ENCODE measurements at regions not wholly inside any gene's neighbourhood (a gene's known extent, or its start where the extent isn't known, plus 50 kb on each side); places are given as distances from the start of the nearest gene placed in this dataset.
A peak's percentile ranks its signal among the peaks of the same experiment; 100 is the strongest.

- H3K9me3 Mint-ChIP-seq = no peaks in the 10 kb centered on the region
- no peak for TF ChIP-seq CTCF (conservative IDR thresholded peaks at IDR 0.05)
- no peaks in the 10 kb centered on the region for H3K36me3 Mint-ChIP-seq
- DNase-seq (ENCODE audit: extremely low spot score, unreplicated experiment) = no peak
- no peak overlapping the region for H3K27ac Mint-ChIP-seq
- peaks cover 25% of the 10 kb centered on the region for H3K4me1 Mint-ChIP-seq (ENCODE audit: unreplicated experiment)
- H3K4me3 Mint-ChIP-seq = no peak overlapping the region
- peaks cover 16% of the 10 kb centered on the region for H3K27me3 Mint-ChIP-seq
Measured at GRCh38 chr1:10943041-10943440, 69.4 kb upstream of the TARDBP start.

- no peak for DNase-seq (ENCODE audit: extremely low spot score, unreplicated experiment)
- no peak for TF ChIP-seq CTCF (conservative IDR thresholded peaks at IDR 0.05)
- H3K4me3 Mint-ChIP-seq = peak overlapping the region; percentile 41
- H3K27me3 Mint-ChIP-seq = peaks cover 16% of the 10 kb centered on the region
- H3K9me3 Mint-ChIP-seq = no peaks in the 10 kb centered on the region
- H3K27ac Mint-ChIP-seq = peak overlapping the region; percentile 74
- H3K4me1 Mint-ChIP-seq (ENCODE audit: unreplicated experiment) = peaks cover 25% of the 10 kb centered on the region
- H3K36me3 Mint-ChIP-seq = no peaks in the 10 kb centered on the region
Measured at GRCh38 chr1:10943991-10944730, 68.3 kb upstream of the TARDBP start.

- Mint-ChIP-seq H3K9me3 (no peaks in the 10 kb centered on the region), H3K4me3 (no peak overlapping the region), H3K27ac (no peak overlapping the region), H3K4me1 (ENCODE audit: unreplicated experiment) (peaks cover 15% of the 10 kb centered on the region), H3K36me3 (no peaks in the 10 kb centered on the region), H3K27me3 (peaks cover 8% of the 10 kb centered on the region)
- no peak for DNase-seq (ENCODE audit: extremely low spot score, unreplicated experiment)
- TF ChIP-seq CTCF (conservative IDR thresholded peaks at IDR 0.05) = no peak
Measured at GRCh38 chr1:10945991-10946509, 66.4 kb upstream of the TARDBP start.

- peaks cover 8% of the 10 kb centered on the region for H3K27me3 Mint-ChIP-seq
Measured at GRCh38 chr1:10947181-10947580, 65.3 kb upstream of the TARDBP start.

GRCh38 chr1:10947691-10948462 lies 64.6 kb upstream of the TARDBP start:
- H3K4me3 Mint-ChIP-seq = no peak overlapping the region
- no peaks in the 10 kb centered on the region for H3K36me3 Mint-ChIP-seq
- no peaks in the 10 kb centered on the region for H3K9me3 Mint-ChIP-seq

More at GRCh38 chr1:10947181-10947580, 65.3 kb upstream of the TARDBP start:
- TF ChIP-seq CTCF (conservative IDR thresholded peaks at IDR 0.05) = no peak
- no peaks in the 10 kb centered on the region for H3K9me3 Mint-ChIP-seq
- H3K4me3 Mint-ChIP-seq = no peak overlapping the region
- no peak overlapping the region for H3K27ac Mint-ChIP-seq
- peaks cover 15% of the 10 kb centered on the region for H3K4me1 Mint-ChIP-seq (ENCODE audit: unreplicated experiment)
- H3K36me3 Mint-ChIP-seq = no peaks in the 10 kb centered on the region
- no peak for DNase-seq (ENCODE audit: extremely low spot score, unreplicated experiment)

More at GRCh38 chr1:10947691-10948462, 64.6 kb upstream of the TARDBP start:
- peaks cover 15% of the 10 kb centered on the region for H3K4me1 Mint-ChIP-seq (ENCODE audit: unreplicated experiment)
- H3K27me3 Mint-ChIP-seq = peaks cover 8% of the 10 kb centered on the region
- DNase-seq (ENCODE audit: extremely low spot score, unreplicated experiment) = no peak
- TF ChIP-seq CTCF (conservative IDR thresholded peaks at IDR 0.05) = no peak
- no peak overlapping the region for H3K27ac Mint-ChIP-seq
